ENCODE measurements at regions not wholly inside any gene's neighbourhood (a gene's known extent, or its start where the extent isn't known, plus 50 kb on each side); places are given as distances from the start of the nearest gene placed in this dataset.
A peak's percentile ranks its signal among the peaks of the same experiment; 100 is the strongest.

DNA sequence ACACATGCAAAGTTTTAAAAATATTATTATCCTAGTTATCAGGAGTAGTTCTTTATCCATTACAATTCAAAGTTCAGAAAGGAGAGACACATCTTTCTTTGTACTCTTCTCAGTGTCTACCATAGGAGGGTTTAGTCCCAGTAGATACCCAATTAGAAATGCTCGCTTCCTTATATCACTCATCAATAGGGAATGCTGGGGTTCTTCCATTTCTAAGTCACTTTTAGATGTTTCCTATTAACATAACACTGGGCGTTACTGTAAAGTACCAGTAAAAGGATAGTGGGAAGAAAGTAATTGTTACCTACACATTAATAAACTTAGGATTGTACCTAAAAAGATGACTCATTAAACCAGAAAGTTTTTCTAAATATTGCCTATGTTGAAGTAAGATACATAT, 348.3 kb upstream of the CDH6 start:
- no peak for DNase-seq

DNA sequence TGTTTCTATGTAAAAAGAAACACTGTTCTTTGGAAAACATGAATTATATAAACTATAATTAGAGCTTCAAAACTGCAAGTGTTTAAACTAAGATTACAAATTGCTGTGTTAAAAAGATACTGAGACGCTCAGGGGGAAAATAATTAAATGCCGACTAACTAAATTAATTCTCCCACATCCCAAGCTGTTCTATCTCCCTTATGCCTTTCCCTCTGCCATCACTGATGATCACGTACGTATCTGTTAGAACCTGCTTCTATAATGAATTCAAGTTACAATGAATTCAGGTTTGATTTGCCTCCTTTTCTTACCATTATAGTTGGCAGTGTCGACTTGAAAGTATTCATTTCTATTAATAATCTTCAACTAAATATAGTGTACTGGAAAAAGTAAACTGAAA, 349.9 kb upstream of the CDH6 start:
- no peak for DNase-seq

DNA sequence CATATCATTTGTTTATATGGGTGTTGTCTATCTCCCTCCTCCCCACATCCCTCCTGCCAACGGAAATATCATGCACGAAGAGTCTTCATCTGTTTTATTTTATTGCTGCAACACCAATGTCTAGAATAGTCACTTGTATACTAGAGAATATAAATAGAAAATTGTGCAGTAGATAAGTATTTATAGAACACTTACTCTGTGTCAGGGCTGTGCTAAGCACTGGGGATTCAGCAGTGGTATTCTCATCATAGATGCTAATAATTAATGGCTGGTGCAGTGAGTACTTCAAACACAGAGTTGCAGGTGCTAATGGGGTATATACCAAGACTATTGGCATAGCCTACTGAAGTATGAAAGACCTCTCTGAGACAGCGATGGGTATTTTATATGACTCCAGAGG, 353.5 kb upstream of the CDH6 start:
- DNase-seq: no peak

DNA sequence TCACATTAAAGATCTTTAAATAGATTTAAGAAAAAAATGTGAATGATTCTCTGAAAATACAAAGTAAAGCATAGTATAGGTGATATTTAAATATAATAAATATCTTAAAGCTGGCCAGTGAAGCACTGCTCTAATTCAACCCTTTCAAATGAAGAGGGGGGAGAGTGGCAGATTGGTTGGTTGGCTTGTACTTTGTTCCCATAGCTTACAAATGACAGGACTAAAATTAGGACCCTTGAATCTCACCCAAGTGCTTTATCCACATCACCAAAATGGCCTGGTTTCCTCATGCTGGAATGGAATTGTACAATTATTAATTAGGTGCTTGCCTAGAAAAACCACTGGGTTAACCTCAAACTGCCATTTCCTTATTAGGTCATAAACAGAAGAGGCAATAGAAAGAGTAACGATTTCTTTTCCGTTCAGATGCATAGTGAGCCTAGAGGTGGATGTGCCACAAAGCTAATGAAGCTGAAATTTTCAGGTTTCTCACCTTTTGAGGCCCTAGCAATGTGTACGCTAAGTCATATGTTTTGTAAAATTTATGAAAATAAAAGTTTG, 354.5 kb upstream of the CDH6 start:
- DNase-seq: peak; percentile 23

DNA sequence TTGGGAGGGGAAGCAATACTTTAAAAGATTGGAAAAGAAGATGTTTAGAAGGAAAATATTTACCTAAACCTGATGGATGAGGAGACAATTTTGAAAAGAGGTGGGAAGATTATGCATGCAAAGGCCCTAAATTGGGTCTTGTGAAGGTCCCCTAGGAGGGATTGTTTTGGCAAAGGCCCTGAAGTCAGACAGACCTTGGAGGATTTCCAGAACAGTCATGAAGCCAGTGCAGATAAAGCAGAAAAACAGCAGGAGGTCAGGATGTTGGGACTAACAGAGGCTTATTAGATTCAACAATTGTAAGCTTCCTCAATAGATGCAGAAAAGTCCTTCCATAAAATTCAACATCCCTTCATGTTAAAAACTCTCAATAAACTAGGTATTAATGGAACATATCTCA, 361.0 kb upstream of the CDH6 start:
- DNase-seq: no peak

DNA sequence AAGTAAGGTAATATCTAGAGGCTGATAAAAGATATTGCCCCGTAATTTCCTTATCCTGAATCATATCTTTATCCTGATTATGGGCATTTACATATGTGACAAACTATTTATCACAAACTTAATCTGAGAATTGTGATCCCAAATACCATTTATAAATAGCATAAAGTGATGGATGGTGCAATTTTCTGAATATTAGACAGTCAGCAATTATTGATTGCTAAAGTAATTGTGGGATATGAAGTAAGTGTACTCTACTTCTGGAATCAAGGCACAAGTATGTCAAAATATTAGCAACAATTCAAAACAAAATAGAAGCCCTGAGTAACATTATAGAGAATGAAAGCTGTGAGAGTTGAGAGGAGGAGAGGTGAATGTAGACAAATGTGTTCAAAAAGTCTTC, 361.9 kb upstream of the CDH6 start:
- no peak for DNase-seq

DNA sequence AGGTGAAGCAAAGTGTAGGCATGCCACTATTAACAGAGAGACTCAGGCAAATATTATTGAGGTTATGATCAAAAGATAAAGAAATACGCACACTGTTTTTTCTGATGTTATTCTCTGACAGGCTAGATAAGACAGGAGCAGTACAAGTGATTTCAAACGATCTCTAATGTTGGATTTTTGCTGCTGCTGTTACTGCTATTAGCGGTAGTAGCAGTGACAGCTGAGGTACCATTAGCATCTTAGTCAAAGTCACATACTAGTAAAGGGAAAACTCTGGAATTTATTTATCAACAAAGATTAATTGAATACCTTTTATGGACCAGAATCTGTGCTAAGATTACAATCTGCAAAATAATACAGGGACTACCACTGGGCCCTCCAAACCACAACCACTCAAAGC, 362.4 kb upstream of the CDH6 start:
- DNase-seq: no peak

DNA sequence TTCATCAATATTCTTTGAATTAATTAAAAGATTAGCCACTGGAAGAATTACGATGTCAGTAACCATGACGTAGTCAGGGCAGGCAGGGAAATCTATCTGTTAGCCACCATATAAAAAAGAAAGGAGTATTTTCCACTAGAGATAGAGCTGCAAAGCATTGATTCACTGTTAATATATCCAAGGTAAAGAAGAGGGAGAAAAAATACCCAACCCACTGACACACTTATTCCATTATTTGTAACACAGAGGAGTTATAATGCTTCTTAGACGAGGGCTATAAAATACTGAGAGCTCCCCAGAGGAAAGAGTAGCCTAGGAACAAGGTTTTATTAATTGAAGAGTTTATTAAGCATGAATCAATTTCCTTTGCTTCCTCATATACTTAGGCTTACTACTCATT, 382.2 kb upstream of the CDH6 start:
- DNase-seq: no peak

DNA sequence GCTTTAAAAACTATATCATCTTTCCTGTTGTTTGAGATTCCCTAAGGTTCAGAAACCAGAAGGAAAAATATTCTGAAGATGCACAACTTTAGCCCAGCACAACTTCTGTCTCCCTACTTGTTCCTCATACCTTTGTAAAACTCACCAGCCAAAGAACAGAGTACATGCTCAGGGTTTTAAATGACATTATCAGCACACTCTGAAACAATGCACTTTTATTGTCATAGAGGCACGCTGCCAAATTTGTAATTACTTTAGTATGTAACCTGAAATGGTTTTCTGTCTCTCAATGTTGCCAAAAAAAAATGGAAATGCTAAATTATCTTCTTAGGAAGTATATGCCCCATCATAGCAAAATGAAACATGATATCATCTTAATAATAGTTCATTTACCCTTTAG, 383.6 kb upstream of the CDH6 start:
- no peak for DNase-seq

DNA sequence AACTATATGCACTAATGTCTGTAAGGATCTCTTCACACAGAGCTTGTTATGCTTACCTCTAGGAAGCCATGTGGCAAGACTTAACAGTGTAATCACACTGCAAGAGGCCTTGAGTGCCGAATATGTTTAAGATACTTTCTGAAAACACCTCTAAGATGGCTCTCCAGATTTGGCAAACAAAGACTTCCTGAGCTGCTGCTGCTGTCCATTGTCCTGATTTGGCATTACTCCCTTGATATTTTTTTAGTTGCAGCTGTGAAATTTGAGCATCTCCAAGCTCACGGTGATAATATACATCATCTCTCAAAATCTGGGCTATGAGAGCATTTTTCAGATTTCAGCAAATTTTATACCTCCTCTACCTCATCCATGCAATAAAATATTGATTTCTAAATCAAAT, 384.5 kb upstream of the CDH6 start:
- DNase-seq: no peak

DNA sequence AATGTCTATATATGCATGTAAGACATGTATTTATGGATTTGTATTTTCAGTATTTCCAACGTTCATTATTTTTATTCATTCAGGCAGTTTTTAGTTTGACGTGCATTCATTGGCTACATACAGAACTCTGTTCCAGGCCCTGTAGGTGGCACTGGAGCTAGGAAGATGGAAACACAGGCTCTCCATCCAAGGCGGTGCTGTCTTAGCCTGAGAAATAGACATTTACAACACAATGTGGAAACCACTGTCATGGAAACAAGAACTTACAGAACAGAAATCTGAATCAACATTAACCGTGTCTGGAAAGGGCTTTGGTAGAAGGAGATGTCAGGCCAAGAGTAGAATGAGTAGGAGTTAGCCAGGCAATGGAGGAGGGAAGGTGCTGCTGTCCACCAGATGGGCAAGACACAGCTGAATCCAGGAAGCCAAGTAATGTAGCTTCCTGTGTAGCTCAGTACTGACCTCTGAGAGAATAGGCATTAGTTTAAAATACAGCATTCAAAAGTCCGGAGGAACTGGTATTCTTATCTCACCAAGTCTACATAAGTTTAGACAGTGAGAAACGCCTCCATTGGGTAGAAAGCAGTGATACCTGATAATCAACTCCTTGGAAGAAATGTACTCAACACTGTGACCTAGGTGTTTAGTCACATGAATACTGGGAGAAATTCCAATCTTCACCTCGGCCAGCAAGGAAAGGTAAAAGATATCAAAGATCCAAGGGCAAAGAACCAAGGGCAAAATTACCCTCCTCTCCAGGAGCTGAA, 388.6 kb upstream of the CDH6 start:
- DNase-seq: no peak

DNA sequence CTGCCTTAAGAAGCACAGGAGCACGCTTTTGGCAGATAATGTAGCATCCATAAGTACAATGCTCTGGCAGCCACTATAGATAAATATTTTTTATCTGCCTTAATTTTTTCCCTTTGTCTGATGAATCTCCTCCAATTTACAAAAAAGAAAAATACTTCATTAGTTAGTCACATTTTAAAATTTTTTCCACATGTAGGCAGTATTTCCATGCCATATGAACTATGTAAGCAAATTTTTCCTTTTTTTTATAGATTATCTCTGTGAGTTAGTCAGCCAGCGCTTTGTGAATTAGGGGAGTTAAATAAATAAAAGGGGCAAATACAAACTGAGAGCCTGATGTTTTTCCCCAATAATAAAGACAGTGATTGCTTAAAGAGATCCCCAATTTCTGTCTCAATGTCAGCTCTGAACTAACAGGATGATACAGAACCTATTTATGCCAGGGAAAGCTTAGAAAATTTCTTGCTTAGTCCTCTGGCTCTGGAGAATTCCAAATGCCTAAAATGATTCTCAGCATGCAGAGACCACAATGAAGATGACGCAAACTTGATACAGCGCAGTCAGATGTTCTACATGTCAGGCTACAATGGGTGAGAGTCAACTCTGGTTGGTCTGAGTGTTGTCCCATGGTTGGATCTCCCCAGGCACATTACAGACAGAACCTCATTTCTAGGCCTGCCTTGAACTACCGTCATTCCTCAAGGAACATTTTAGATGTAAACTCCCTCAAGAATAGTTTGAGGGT, 390.4 kb upstream of the CDH6 start:
- DNase-seq: no peak

DNA sequence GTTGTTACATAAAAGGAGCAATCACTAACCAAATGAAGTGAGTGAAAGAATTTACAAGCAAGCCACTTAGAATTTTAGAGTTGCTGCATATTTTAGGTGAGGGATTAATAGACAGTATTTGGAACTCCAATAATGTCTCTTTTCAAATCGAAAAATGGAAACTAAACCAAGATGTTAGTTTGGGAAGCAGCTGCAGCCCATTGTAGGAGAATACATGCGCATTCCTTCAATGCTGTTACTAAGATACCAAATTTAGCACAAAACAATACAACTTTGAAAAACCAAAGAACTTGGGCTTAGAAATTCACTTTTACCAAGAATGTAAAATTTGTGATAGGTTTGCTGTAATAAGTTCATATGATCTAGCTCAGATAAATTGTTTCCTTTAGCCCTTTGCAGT, 411.8 kb upstream of the CDH6 start:
- no peak for DNase-seq

DNA sequence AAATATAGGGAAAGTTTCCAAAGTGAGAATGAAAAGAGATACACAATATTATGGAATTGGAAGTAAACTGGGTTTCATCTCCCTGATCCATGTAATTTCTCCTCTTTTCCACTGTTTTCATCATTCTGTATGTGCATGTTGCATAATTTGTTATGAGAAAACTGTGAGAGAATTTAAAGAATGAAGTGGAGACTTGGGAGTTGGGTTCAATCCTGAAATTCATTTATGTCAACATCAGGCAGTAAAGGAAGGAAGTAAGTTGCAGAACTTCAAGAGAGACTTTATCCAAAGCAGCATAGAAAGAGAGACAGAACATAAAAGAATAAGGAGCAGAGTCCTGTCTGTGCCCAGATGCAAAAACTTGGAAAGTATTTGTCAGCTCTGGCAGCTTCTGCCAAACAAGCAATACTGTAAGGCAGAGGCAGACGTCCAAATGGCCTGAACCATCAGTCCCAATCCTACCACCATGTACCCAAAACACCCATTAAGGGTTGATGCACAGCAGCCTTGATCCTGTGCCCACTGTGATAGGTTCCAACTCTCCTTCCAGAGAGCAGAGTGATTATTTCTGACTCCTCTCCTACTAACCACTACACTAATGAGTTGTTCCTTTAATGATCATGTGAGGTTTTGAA, 425.3 kb upstream of the CDH6 start:
- DNase-seq: no peak

DNA sequence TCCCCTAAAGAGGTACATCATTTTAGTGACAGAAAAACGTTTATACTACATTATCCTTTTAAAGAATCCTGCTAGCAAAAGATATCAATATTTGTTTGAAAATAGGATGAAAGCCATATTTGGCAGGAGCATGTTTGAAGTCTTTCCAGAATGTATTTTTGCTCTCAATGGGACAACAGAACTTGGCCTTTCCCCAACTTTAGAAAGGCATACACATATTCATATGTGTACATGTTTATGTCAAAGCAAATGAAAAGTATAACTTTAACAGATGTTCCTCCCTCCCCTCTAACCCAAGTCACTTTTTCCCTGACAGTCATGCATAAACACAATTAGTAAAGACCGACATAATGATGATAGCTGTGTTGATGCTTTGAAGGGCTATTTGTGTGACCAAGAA, 427.8 kb upstream of the CDH6 start:
- DNase-seq: no peak

DNA sequence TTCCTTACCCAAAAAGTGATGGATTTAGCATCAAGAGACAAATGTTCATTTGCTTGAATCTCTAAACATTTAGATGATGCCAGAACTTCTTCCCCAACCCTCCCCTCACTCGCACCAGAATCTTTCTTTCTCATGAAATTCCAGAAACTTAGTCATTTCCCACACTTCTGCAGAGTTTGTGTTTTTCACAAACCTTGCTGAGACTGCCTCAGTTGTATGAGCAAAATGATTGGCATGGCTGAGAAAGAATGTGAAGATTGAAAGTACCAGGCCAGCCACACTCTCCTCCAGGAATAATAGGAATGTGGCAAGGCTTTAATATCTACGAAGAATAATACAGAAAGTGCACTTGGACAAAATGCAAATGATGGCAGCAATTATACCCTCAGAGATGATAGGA, 428.3 kb upstream of the CDH6 start:
- DNase-seq: no peak

DNA sequence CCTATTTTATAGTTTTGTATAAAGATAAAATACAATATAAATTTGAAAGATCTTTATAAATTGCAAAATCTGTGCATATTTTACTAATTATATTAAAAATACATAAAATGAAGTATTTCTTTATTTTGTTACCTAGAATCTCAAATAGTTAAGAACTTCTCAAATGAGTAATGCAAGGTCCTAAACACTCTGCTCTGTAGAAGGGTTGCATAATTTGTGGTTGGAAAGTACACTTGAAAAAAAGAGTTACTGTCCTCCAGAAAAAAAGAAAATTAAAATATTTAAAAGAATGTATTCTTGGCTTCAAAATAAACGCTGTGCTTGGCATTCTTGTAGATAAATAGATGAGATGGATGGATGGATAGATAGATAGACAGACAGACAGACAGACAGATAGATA, 428.8 kb upstream of the CDH6 start:
- DNase-seq: no peak

DNA sequence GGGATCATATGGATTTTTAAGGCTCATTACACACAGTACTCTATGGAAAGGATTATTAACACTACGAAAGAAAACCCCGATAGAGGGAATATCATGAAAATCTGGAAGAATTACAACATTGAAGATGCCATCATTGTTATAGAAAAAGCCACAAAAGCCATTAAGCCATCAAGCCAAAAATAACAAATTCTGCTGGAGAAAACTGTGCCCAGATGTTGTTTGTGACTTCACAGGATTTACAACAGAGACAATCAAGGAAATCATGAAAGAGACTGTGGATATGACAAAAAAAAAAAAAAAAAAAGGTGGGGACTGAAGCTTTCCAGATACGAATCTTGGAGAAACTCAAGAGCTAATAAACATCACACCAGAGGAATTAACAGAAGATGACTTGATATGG, 433.8 kb upstream of the CDH6 start:
- no peak for DNase-seq

DNA sequence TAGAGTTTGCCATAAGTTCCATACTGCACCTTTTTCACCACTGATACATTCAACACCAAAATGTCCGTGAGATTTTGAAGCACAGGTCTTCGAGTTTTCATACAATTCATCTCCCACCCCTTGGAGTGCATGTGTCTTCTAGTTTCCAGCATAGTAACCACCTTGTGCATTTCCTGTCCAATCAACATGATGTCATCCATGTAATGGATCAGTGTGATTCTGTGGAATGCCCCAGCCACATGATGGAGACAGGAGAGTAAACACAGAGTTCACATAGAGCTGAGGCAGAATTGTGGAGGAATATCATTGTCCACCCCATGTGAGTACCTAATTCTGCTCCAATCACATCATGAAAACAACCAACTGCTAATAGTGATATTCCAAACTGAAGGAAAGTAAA, 441.5 kb upstream of the CDH6 start:
- DNase-seq: no peak

DNA sequence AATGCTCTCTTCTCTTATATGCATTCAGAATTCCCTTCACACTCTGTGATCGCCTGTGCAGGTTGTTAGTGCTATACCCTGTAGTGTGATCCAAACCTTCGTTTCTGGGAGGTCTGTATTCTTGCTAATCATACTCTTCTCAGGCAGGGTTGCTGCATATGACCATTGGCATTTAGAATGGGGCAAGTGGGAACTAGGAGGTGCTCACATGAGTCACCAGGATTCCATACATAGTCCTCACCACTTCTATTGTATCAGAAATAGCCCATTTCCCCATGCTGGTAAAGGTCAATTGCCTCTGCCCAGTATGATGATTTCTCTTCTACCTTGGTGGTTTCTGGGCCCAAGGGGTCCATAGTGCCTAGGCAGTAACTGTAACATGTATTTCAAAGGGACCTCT, 443.5 kb upstream of the CDH6 start:
- no peak for DNase-seq

DNA sequence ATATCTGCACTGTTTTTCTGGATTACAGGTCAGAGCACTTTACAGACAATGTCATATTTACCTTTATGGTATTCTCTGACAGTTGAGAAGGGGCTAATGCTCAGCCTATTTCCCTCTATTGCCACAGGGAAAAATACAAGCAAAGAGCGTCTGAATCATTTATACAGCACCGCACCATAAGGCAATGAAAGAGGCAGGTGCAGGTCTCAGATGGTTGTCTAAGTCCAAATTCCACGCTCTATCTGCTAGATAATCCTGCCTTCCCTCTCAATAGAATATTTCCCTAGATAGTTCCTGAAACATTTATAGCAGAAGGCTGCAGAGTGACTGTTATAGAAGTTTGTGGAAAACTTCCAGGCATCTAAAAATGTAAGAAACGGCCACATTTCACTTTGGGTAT, 446.1 kb upstream of the CDH6 start:
- DNase-seq: no peak

DNA sequence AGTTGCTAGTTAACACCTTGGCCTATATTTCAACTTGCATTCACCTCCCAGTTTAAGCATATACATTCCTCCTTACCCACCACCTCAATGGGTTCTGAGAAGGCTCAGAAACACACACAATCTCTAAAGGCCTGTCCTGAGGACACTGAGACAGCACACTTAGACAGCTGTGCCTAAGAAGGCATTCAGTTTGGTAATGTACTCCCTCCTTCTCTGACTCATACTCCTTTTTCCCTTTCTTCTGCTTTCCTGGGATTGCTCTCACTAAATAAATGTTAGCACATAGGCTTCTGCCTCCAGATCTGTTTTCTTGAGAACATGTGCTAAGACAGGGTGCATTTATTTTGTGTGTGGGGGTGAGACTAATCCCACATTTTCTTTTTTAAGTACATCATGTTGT, 456.8 kb upstream of the CDH6 start:
- DNase-seq: no peak

DNA sequence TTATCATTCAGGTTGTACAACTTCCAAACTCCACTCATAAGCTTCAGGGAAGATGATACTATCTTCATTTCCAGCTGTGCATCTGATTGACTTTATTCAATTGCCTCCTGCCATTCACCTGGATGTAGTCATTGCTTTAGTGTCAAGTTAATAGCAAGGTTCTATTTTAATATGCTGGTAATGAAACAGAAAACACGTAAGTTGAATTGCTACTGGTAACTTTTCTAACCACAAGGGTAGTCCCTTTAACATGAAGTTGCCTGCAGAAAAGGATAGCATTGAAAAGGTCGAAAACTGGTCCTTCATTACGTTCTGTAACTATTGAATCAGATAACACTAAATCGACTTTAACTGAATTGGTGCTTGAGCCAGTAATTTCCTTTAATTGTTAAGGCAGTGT, 459.4 kb upstream of the CDH6 start:
- DNase-seq: no peak

DNA sequence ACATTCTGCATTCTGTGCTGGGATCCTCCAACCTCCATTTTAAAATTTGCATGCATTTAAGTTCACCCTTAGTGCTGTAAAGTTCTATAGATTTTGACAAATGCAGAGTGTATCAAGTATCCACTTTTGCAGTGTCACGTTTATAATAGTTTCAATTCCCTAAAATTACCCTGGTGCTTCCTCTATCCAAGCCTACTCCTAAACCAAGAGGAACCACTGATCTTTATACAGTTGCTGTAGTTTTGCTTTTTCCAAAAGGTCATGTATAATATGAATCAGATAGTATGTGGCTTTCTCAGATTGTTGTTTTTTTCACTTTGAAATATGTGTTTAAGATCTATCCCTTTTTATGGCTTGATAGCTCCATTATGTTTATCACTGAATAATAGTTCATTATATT, 468.4 kb upstream of the CDH6 start:
- DNase-seq: no peak
